Ishikawa (cell line): ENCODE measurements at regions not wholly inside any gene's neighbourhood (a gene's known extent, or its start where the extent isn't known, plus 50 kb on each side); places are given as distances from the start of the nearest gene placed in this dataset.

ENCODE experiments used
- CREB1 ChIP-seq: IDR thresholded peaks from 2 replicates; pipeline ENCODE4 v1.6.1; 2012; ENCODE audit warnings: low read depth
- EP300 ChIP-seq: IDR thresholded peaks from 2 replicates; pipeline ENCODE4 v1.6.1; 2012; ENCODE audit warnings: borderline replicate concordance
- FOXM1 ChIP-seq: IDR thresholded peaks from 2 replicates; pipeline ENCODE4 v1.6.1; 2012; ENCODE audit warnings: low read depth, borderline replicate concordance
- MAX ChIP-seq: IDR thresholded peaks from 2 replicates; pipeline ENCODE4 v1.6.1; 2012
- RAD21 ChIP-seq: IDR thresholded peaks from 2 replicates; pipeline ENCODE4 v1.6.1; 2012; ENCODE audit warnings: low read depth
- TAF1 ChIP-seq: IDR thresholded peaks from 2 replicates; pipeline ENCODE4 v1.6.1; 2012; ENCODE audit warnings: low read depth, mild to moderate bottlenecking
- USF1 ChIP-seq: IDR thresholded peaks from 2 replicates; pipeline ENCODE4 v1.6.1; 2012
- ZBTB7A ChIP-seq: IDR thresholded peaks from 2 replicates; pipeline ENCODE4 v1.6.1; 2012; ENCODE audit warnings: low read depth
- TF ChIP-seq, protein P1 (sequence below): IDR thresholded peaks from 2 replicates; pipeline ENCODE4 v1.6.1; 2012; ENCODE audit warnings: low read depth, mild to moderate bottlenecking

GRCh38 chr13:111559612-111560403 is 239.4 kb downstream of the TEX29 start:
- TF ChIP-seq, protein P1, sequence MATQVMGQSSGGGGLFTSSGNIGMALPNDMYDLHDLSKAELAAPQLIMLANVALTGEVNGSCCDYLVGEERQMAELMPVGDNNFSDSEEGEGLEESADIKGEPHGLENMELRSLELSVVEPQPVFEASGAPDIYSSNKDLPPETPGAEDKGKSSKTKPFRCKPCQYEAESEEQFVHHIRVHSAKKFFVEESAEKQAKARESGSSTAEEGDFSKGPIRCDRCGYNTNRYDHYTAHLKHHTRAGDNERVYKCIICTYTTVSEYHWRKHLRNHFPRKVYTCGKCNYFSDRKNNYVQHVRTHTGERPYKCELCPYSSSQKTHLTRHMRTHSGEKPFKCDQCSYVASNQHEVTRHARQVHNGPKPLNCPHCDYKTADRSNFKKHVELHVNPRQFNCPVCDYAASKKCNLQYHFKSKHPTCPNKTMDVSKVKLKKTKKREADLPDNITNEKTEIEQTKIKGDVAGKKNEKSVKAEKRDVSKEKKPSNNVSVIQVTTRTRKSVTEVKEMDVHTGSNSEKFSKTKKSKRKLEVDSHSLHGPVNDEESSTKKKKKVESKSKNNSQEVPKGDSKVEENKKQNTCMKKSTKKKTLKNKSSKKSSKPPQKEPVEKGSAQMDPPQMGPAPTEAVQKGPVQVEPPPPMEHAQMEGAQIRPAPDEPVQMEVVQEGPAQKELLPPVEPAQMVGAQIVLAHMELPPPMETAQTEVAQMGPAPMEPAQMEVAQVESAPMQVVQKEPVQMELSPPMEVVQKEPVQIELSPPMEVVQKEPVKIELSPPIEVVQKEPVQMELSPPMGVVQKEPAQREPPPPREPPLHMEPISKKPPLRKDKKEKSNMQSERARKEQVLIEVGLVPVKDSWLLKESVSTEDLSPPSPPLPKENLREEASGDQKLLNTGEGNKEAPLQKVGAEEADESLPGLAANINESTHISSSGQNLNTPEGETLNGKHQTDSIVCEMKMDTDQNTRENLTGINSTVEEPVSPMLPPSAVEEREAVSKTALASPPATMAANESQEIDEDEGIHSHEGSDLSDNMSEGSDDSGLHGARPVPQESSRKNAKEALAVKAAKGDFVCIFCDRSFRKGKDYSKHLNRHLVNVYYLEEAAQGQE = no peak
- no peak for TF ChIP-seq TAF1
- TF ChIP-seq MAX = no peak
- no peak for TF ChIP-seq CREB1
- no peak for TF ChIP-seq RAD21
- no peak for TF ChIP-seq ZBTB7A
- no peak for TF ChIP-seq USF1
- TF ChIP-seq FOXM1 = no peak
- TF ChIP-seq EP300 = no peak
